ENCODE measurements at regions not wholly inside any gene's neighbourhood (a gene's known extent, or its start where the extent isn't known, plus 50 kb on each side); places are given as distances from the start of the nearest gene placed in this dataset.

- no peak for TF ChIP-seq ZNF785 (CRISPR knock-in tag; IDR thresholded peaks at IDR 0.05)
- no peak for TF ChIP-seq SIN3B (IDR thresholded peaks at IDR 0.05; ENCODE audit: low read depth)
- TF ChIP-seq SNAPC5 (CRISPR knock-in tag; IDR thresholded peaks at IDR 0.05) = no peak
- no peak for TF ChIP-seq DDX20 (tag; IDR thresholded peaks at IDR 0.05; ENCODE audit: low read depth)
- TF ChIP-seq CUX1 (CRISPR knock-in tag; IDR thresholded peaks at IDR 0.05) = no peak
- TF ChIP-seq POLR2G (IDR thresholded peaks at IDR 0.05; ENCODE audit: low read depth, low read length) = no peak
- TF ChIP-seq BRD4 (IDR thresholded peaks at IDR 0.05) = no peak
- no peak for TF ChIP-seq KLF10 (CRISPR knock-in tag; IDR thresholded peaks at IDR 0.05)
- TF ChIP-seq TOE1 (IDR thresholded peaks at IDR 0.05; ENCODE audit: borderline replicate concordance) = no peak
- no peak for TF ChIP-seq TOE1 (CRISPR knock-in tag; IDR thresholded peaks at IDR 0.05; ENCODE audit: borderline replicate concordance, low read depth)
Measured at GRCh38 chr2:239876948-239877289, 148.2 kb downstream of the NDUFA10 start (continued).
